ENCODE measurements at regions not wholly inside any gene's neighbourhood (a gene's known extent, or its start where the extent isn't known, plus 50 kb on each side); places are given as distances from the start of the nearest gene placed in this dataset.

GRCh38 chr5:73263001-73263710 is 90.2 kb downstream of the TMEM174 start:
- DNase-seq = no peak

DNA sequence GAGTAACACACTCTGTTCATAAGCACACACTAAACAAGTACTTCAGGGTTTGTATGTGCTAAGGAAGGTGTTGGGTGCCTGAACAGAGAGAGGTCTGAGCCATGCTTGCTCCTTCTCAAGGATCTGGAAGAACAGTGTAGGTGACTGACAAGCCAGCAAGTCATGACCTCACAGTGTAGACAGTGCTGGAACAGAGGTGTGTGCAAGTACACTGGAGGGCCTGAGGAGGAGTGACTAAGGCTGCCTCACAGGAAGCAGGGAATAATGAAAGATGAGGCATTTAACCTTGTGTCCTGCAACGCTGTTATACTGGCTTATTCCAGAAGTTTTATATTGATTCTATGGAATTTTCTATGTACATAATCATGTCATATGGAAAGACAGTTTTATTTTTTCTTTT is 83.9 kb downstream of the TMEM174 start:
- DNase-seq = no peak

DNA sequence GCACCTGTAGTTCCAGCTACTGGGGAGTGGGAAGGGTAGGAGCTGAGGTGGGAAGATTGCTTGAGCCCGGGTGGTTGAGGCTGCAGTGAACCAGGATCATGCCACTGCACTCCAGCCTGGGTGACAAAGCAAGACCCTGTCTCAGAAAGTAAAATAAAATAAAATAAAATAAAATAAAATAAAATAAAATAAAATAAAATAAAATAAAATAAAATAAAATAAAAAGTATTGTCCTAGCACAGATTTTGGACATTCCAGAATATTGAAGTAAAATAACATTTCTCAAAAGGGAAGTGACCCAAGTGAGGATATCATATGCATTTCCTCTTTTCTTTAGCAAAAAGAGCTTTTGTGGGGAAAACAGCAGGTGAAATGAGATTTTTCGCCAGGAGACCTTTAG is 83.5 kb downstream of the TMEM174 start:
- no peak for DNase-seq

GRCh38 chr5:73256012-73256411 is 83.0 kb downstream of the TMEM174 start:
- DNase-seq = no peak

DNA sequence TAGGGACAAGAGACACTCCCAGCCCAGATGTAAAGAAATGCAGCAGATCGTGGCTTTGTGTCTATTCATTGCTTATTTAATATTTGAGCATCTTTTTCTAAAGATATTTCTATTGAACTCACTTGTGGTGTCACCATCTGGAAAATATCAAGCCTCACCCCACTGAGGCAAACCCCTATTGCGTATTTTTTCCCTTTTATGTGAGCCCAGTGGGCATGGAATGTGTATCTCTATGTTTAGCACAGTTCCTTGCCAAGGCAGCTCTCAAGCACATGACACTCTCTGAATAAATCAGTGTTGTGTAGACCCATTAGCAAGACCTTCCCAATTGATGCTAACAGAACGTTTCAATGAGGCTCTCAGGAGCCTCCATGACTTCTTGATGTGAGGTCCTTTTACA is 81.6 kb downstream of the TMEM174 start:
- DNase-seq = no peak

DNA sequence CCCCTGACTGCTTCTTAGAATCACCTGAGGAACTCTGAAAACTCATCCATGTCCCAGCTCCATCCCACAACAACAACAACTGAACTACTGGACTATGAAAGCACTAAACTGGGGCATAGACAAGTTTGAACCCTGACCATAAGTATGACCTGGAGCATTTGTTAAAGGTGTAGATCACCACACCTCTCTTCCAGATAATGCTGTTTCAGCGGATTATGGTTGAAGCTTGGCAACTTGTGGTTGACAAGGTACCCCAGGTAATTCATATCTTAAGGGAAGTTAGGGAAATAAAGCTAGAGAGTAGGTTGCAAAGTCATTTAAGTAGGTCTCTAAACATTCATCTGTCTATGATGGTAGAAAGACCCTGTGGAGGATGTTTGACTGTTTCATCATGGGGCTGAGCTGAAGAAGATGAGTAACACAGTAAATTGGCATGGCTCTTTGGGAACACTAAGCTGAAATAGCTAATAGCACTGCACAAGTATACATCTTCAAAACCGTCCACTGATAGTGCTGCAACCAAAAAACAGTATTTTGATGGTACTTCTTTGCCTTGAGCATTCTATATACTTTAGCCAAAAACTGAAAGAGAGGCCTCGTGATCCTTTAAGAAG is 80.2 kb downstream of the TMEM174 start:
- DNase-seq = no peak

GRCh38 chr5:73250645-73251044 is 77.7 kb downstream of the TMEM174 start:
- DNase-seq = no peak

DNA sequence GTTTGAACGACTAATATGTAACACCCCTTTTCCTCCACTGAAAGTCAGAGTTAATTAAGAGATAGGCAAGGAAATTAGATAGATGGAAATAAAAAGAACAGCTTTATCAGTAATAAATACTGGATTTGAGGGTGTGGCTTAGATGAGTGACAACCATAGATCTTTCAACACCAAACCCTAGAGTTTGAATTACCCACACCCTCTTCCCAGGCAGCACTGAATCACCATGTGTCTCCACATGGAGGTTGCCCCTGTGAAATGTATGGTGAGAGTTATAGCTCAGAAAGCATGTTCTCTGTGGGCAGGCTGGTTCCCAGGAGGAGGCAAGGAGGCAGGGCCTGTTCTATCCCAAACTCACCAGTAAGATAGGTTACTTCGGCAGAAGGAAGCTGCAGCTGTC is 69.7 kb downstream of the TMEM174 start:
- DNase-seq = no peak

DNA sequence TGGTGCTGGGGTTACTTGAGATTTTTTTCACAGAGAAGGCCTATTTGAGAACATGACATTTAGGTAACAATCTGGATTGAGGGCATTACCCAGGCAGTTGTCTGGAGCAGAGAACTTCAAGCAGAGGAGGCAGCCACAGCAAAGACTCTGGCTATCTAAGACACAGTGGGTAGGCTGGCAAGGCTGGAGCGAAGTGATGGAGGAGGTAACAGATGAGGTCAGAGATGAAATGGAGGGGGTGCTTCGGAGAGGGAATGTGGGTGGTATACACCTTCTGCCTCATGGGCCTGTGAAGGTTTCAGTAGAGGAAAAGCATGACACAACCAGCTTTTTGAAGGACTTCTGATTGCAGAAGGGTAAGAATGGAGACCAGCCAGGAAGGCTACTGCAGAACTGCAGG is 65.9 kb downstream of the TMEM174 start:
- DNase-seq = no peak

DNA sequence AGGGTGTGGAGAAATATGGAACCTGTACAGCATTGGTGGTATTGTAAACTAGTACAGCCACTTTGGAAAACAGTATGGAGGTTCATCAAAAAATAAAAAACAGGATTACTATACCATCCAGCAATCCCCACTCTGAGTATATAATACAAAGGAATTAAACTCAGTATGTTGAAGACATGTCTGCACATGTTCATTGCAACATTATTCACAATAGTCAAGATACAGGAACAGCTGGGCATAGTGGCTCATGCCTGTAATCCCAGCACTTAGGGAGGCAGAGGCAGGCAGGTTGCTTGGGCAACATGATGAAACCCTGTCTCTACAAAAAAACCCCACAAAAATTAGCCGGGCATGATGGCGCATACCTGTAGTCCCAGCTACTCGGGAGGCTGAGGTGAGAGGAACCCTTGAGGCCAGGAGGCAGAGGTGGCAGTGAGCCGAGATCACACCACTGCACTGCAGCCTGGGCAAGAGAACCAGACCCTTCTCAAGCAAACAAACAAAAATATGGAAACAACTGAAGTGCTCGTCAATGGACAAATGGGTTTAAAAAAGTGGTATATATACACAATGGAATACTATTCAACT is 63.6 kb downstream of the TMEM174 start:
- DNase-seq = no peak

DNA sequence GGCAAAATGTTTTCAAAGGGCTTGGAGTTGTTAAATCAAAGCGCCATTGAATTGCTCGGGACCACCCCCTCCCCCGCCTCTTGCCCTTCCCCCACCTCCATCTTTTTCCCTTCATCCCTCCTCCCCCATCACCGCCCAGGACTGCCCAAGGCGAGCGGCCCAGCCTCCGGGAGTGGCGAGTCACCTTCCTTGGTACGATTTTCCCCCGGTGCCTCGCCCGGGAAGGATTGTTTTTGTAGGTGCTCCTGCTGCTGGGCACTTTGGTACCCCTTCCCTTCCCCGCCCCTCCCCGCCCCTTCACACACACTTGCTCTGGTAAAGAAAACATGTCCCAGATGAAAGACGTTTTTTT is 61.2 kb downstream of the TMEM174 start:
- DNase-seq = no peak

- no peak for DNase-seq
Measured at GRCh38 chr5:73233461-73234203, 60.6 kb downstream of the TMEM174 start.

- no peak for DNase-seq
Measured at GRCh38 chr5:73233053-73233460, 60.1 kb downstream of the TMEM174 start.

DNA sequence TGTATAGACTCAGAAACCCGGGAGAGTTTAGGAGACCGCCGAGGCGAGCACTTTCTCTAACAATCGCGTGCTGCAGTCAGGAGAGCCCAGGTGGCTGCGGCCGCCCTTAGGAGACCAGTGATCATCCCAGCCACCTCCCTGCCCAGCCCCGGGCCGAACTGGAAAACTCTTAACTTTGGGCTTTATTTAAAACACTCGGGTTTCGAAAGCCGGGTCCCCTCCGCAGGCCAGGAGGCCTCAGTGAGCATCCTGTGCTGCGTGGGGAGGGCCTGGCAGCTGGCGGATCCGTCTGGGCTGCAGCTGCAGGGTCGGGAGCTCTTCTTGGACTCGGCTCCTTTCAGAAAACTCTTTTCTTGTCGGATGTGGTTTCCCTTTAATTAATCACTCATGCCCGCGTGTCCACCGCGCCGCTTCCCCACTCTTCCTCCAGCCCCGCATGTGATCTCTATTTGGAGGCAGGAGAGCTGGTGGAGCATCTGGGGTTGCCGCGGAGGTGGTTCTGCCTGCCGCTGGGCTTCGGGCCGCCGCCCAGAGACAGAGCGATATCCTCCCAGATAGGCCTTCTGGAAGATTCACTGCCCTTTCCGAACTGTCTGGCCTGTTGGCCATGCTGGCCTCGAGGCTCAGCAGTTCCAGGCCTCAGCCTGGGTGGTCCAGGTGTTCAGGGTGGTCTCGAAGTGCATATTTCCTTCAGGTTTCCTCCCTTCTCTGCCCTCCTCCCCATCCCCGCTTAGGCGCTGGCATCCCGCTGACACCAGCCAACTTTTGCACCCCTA is 59.5 kb downstream of the TMEM174 start:
- no peak for DNase-seq

DNA sequence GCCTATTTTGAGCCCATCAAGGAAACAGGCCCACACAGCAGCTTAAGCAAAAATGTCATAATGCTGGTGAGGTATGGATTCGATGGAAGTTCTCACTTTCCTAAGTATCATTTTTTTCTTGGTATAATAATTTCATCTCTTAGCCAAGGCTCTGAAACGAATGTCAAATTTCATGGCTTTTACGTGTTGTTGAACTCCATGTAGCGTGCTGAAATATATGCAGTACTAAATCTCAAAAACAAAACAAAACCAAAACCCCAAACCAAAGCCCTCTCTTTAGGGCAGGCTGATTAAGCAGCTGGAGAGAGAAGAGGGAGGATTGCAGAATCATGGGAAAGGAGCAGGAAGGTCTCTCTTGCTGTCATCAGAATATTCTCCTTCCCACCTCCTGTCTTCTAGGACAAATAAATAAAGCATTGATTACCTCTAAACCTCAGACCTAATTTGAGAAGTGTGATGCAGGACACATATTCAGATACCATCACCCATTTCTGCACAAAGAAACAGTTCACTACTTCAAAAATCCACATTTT is 58.3 kb downstream of the TMEM174 start:
- no peak for DNase-seq

DNA sequence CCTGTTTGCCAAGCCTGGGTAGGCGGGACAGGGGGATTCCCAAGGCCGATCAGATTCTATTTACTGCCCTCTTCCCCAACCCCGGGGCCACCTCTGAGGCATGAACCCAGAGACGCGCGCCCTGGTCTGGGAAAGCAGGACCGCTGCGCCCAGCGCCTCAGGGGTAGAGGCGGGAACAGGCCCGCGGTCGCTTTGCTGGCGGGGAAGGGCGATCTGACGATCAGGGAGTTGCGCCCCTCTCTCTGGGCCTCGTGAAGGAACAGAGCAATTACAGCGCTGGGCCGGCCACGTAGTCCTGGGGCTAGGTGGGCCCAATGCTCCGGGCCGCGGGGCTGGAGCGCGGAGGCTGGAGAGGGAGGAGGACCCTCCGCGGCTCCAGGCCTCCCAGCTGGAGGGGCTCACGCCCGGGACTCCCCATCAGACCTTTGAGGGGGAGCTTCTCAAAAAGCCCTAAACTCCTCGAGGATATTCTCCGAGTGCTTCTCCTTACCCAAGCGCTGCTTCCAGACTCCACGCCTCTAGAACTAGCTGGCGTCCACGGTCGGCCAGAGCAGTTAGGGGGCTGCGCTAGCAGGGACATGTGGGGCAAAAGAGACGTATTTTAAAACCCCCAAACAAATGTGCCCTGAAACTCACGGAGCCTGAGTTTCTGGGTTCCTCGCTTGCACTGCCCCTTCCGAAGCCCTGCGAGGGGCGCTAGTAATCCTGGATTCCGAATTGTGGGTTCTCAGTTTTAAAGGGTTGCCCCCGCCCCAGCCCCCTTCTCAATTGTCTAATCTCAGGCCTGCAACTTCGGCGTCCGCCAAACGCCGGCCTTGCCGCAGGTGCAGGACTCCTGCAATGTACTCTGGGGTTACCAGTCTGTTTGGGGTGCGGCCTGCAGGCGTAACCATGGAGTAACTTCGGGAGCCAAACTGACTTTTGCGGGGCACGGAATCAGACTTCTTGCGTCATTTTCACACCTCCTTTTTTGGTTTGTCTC is 57.6 kb downstream of the TMEM174 start:
- DNase-seq = no peak

DNA sequence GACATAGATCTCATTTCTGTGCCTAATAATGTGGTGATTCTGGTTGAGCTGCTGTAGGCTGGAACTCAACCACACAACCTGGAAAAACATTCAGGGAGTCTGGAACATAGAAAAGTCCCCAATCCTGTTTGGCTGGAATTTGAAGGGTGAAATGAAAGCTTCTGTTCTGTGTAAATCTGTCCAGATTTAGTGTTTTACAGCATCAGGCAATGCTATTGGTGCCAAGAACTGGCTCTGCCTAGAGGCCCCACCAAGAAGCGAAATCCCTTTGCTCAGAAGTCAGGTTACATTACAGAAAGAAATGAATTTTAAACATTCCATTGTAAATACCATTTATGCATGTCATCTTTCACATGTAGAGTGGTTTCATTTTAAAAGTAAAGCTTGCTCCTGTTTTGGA is 56.3 kb downstream of the TMEM174 start:
- no peak for DNase-seq

DNA sequence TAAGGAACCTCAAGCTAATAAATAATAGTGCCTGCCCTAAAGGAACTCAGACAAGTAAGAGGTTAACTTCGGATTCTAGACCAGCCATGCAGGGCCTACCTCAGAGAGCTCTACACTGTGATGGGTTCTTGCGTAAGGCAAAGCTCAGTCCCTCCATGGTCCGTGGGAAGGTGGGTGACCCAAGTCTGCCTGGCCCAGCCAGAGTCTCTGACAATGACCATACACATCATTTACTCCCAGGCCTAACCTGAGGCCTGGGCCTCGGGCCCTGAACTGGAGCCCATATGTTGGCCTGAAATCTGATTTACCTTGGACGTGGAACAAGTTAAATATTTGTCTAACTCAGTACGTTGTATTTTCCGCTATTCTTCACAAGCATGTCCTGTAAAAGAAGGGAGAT is 55.1 kb downstream of the TMEM174 start:
- DNase-seq = no peak

All from GOT3 (cell line).